BLaER1 treated with 17β-estradiol and CSF1 and Interleukin-3, amounts not matched to agents 10 nM and 100 nM (cell line): ENCODE measurements at regions not wholly inside any gene's neighbourhood (a gene's known extent, or its start where the extent isn't known, plus 50 kb on each side); places are given as distances from the start of the nearest gene placed in this dataset.

Experiments used
- H3K27ac ChIP-seq, 11 experiments: shearing (Covaris generic); formaldehyde crosslinking; 2 replicates each; pipeline ENCODE4 v1.8.1; 2022
- H3K27me3 ChIP-seq, 11 experiments: shearing (Covaris generic); formaldehyde crosslinking; 2 replicates each; pipeline ENCODE4 v1.8.1; 2022
- H3K36me3 ChIP-seq, 11 experiments: shearing (Covaris generic); formaldehyde crosslinking; 2 replicates each; pipeline ENCODE4 v1.8.1; 2022
- H3K4me1 ChIP-seq, 10 experiments: shearing (Covaris generic); formaldehyde crosslinking; 2 replicates each; pipeline ENCODE4 v1.8.1; 2022
- H3K4me2 ChIP-seq, 11 experiments: shearing (Covaris generic); formaldehyde crosslinking; 2 replicates each; pipeline ENCODE4 v1.8.1; 2022
- H3K4me3 ChIP-seq, 10 experiments: shearing (Covaris generic); formaldehyde crosslinking; 2 replicates each; pipeline ENCODE4 v1.8.1; 2022
- H3K9ac ChIP-seq, 11 experiments: shearing (Covaris generic); formaldehyde crosslinking; 2 replicates each; pipeline ENCODE4 v1.8.1; 2022
- H3K9me3 ChIP-seq, 11 experiments: shearing (Covaris generic); formaldehyde crosslinking; replicated peaks in 1 of 11; 2 replicates each; pipeline ENCODE4 v1.8.1; 2022
- H4K20me1 ChIP-seq, 11 experiments: shearing (Covaris generic); formaldehyde crosslinking; 2 replicates each; pipeline ENCODE4 v1.8.1; 2022
- Cebpa-rat ChIP-seq, 11 experiments: shearing (Covaris generic); IDR thresholded peaks; 2 replicates each; pipeline ENCODE4 v1.8.1; 2022

- Histone ChIP-seq H3K27ac (no peak overlapping the region), H3K27me3 (no peaks in the 10 kb centered on the region), H3K36me3 (no peaks in the 10 kb centered on the region), H3K4me1 (peaks cover 0 to 6% (median 5%) of the 10 kb centered on the region in 10 experiments; a peak in 10 of 20 replicates), H3K9me3 (peaks cover 0 to 9% (median 0%) of the 10 kb centered on the region in 11 experiments; a peak in 3 of 22 replicates), H4K20me1 (no peaks in the 10 kb centered on the region), H3K9ac (no peak overlapping the region), H3K4me3 (no peak overlapping the region), H3K4me2 (no peak overlapping the region)
- no peak for TF ChIP-seq Cebpa-rat (IDR thresholded peaks at IDR 0.05)
These were observed 357.7 kb upstream of the SOX5 start for GRCh38 chr12:24307153-24307552.

GRCh38 chr12:24306001-24306400, 356.5 kb upstream of the SOX5 start:
- Histone ChIP-seq H3K36me3 (no peaks in the 10 kb centered on the region), H4K20me1 (no peaks in the 10 kb centered on the region)
- TF ChIP-seq Cebpa-rat (IDR thresholded peaks at IDR 0.05), result no peak

GRCh38 chr12:24304285-24304684, 354.8 kb upstream of the SOX5 start:
- Histone ChIP-seq H3K4me3 (no peak overlapping the region), H3K4me2 (no peak overlapping the region), H3K9me3 (peaks cover 0 to 9% (median 0%) of the 10 kb centered on the region in 11 experiments; a peak in 3 of 22 replicates), H3K36me3 (no peaks in the 10 kb centered on the region), H3K4me1 (peaks cover 0 to 6% (median 5%) of the 10 kb centered on the region in 10 experiments; a peak in 10 of 20 replicates), H3K9ac (no peak overlapping the region), H4K20me1 (no peaks in the 10 kb centered on the region), H3K27me3 (no peaks in the 10 kb centered on the region), H3K27ac (no peak overlapping the region)
- no peak for TF ChIP-seq Cebpa-rat (IDR thresholded peaks at IDR 0.05)

More at GRCh38 chr12:24306001-24306400, 356.5 kb upstream of the SOX5 start:
- no peaks in the 10 kb centered on the region for H3K27me3 ChIP-seq
- H3K4me3 ChIP-seq, result no peak overlapping the region
- H3K27ac ChIP-seq, result no peak overlapping the region
- no peak overlapping the region for H3K9ac ChIP-seq
- no peak overlapping the region for H3K4me2 ChIP-seq
- peaks cover 0 to 6% (median 5%) of the 10 kb centered on the region in 10 experiments; a peak in 10 of 20 replicates for H3K4me1 ChIP-seq
- H3K9me3 ChIP-seq, result peaks cover 0 to 9% (median 0%) of the 10 kb centered on the region in 11 experiments; a peak in 3 of 22 replicates

DNA sequence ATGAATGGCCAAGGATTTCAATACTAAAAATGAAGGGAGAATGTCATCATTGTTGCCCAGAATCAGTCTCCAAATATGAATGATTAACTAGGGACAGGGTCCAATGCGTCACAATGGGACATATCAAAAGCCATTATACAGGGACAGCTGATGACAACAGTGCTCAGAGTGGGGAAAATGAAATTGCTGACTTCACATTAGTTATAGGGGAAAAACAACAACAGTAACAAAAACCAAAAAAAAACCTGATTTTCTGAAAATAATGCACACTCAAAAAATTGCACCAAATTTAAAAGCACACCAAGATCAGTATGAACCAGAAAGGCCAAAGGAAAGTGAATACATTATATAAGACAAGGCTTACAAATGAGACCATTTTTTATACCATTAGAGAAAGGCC, 353.2 kb upstream of the SOX5 start:
- no peak for TF ChIP-seq Cebpa-rat (IDR thresholded peaks at IDR 0.05)
- Histone ChIP-seq H3K9ac (no peak overlapping the region), H3K36me3 (no peaks in the 10 kb centered on the region), H3K4me1 (peaks cover 0 to 3% (median 2%) of the 10 kb centered on the region in 10 experiments; a peak in 10 of 20 replicates), H3K4me3 (no peak overlapping the region), H3K27ac (no peak overlapping the region), H3K27me3 (no peaks in the 10 kb centered on the region), H3K4me2 (no peak overlapping the region), H3K9me3 (peaks cover 0 to 9% (median 0%) of the 10 kb centered on the region in 11 experiments; a peak in 3 of 22 replicates), H4K20me1 (no peaks in the 10 kb centered on the region)

DNA sequence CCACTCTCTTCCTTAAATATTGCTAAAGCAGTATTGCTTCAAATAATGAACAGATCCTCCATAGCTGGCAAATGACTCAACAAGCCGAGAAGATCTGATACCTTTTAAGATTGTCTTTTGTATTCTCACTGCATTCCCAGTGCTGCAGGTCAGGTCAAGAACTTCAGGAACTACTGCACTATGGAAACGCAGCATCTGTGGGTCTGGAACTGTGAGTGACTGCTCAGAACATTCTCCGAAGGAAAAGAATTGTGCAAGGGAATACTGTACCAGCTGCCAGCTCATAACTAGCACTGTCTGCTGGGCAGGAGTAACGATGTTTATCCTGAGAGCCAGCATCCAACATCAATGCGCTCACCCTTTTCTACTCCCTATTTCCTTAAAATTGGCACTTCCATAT, 348.0 kb upstream of the SOX5 start:
- H3K27me3 ChIP-seq, result no peaks in the 10 kb centered on the region
- no peak overlapping the region for H3K27ac ChIP-seq
- no peak overlapping the region for H3K4me2 ChIP-seq
- no peak overlapping the region for H3K9ac ChIP-seq
- H3K4me1 ChIP-seq, result no peaks in the 10 kb centered on the region
- no peak for TF ChIP-seq Cebpa-rat (IDR thresholded peaks at IDR 0.05)
- H3K9me3 ChIP-seq, result no peaks in the 10 kb centered on the region
- H3K4me3 ChIP-seq, result no peak overlapping the region
- H3K36me3 ChIP-seq, result no peaks in the 10 kb centered on the region
- H4K20me1 ChIP-seq, result no peaks in the 10 kb centered on the region

DNA sequence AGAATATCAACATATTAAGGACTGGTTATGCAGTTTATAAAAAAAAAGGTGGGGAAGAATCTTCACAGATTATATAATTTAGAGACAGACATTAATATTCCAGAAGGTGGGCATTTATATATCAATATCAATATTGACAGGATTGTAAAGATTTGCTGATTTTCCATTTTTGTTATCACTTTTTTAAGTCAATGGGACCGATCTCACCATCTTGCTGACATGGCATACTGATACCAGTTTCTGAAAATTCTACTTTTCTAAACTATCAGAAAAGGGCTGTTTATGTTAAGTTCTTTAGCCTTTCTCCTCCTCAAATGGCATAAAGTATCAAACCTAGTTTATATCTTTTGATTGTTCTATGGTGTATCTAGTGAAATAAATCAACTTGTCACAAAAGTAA, 344.1 kb upstream of the SOX5 start:
- Histone ChIP-seq H3K4me2 (no peak overlapping the region), H3K27ac (no peak overlapping the region), H4K20me1 (no peaks in the 10 kb centered on the region), H3K9me3 (no peaks in the 10 kb centered on the region), H3K9ac (no peak overlapping the region), H3K36me3 (no peaks in the 10 kb centered on the region), H3K4me1 (no peaks in the 10 kb centered on the region), H3K27me3 (no peaks in the 10 kb centered on the region), H3K4me3 (no peak overlapping the region)
- no peak for TF ChIP-seq Cebpa-rat (IDR thresholded peaks at IDR 0.05)

DNA sequence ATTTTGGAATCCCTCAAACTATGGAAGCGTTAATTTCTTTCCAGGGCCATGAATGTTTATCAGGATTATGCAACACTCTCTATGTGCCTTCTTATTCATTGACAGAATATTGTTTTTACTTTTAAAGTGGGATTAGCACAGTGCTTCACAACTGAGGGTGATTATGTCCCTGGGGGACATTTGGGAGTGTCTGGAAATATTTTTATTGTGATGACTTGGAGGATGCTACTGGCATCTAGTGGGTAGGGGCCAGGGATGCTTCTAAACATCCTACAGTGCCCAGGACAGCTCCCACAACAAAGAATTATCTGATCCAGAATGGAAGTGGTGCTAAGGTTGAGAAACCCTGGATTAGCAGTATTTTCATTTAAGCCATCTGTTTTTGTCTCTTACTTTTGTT, 338.5 kb upstream of the SOX5 start:
- H3K9ac ChIP-seq, result no peak overlapping the region
- H3K36me3 ChIP-seq, result no peaks in the 10 kb centered on the region
- no peak overlapping the region for H3K27ac ChIP-seq
- TF ChIP-seq Cebpa-rat (IDR thresholded peaks at IDR 0.05), result no peak
- no peaks in the 10 kb centered on the region for H3K27me3 ChIP-seq
- H3K4me2 ChIP-seq, result no peak overlapping the region
- H4K20me1 ChIP-seq, result no peaks in the 10 kb centered on the region
- no peak overlapping the region for H3K4me3 ChIP-seq
- H3K9me3 ChIP-seq, result no peaks in the 10 kb centered on the region
- no peaks in the 10 kb centered on the region for H3K4me1 ChIP-seq

DNA sequence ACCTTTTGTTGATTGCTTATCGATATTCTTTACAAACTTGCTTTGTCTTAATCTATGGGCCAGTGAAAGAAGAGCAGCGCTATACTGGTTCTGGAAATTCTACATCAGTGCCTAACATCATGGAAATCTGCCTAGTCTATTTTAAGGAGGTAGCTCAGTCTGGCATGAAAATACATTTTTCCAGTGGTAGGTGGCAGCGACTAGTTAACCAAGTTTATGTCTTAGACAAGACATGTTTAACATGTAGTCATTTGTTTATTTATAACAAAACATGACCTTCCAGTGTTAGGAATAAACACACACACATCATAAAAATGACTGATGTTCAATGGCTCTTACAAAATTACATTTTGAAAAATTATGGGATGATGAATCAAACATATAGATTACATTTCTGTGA, 336.0 kb upstream of the SOX5 start:
- H3K27me3 ChIP-seq, result no peaks in the 10 kb centered on the region
- no peaks in the 10 kb centered on the region for H3K36me3 ChIP-seq
- no peaks in the 10 kb centered on the region for H3K4me1 ChIP-seq
- no peaks in the 10 kb centered on the region for H3K9me3 ChIP-seq
- no peak overlapping the region for H3K27ac ChIP-seq
- no peaks in the 10 kb centered on the region for H4K20me1 ChIP-seq
- H3K4me3 ChIP-seq, result no peak overlapping the region
- no peak overlapping the region for H3K9ac ChIP-seq
- TF ChIP-seq Cebpa-rat (IDR thresholded peaks at IDR 0.05), result no peak
- no peak overlapping the region for H3K4me2 ChIP-seq

- Histone ChIP-seq H3K4me3 (no peak overlapping the region), H3K27me3 (no peaks in the 10 kb centered on the region), H3K4me2 (no peak overlapping the region), H3K4me1 (no peaks in the 10 kb centered on the region), H3K36me3 (no peaks in the 10 kb centered on the region), H4K20me1 (no peaks in the 10 kb centered on the region), H3K9ac (no peak overlapping the region), H3K9me3 (no peaks in the 10 kb centered on the region), H3K27ac (no peak overlapping the region)
- TF ChIP-seq Cebpa-rat (IDR thresholded peaks at IDR 0.05), result no peak
These were observed 331.9 kb upstream of the SOX5 start for GRCh38 chr12:24281341-24281740.

GRCh38 chr12:24280056-24280842, 330.8 kb upstream of the SOX5 start:
- Histone ChIP-seq H3K9me3 (no peaks in the 10 kb centered on the region), H3K4me3 (no peak overlapping the region), H3K4me2 (no peak overlapping the region), H3K27me3 (no peaks in the 10 kb centered on the region), H4K20me1 (no peaks in the 10 kb centered on the region), H3K9ac (no peak overlapping the region), H3K27ac (no peak overlapping the region), H3K4me1 (no peaks in the 10 kb centered on the region), H3K36me3 (no peaks in the 10 kb centered on the region)
- TF ChIP-seq Cebpa-rat (IDR thresholded peaks at IDR 0.05), result no peak
